GM12891 (cell line): ENCODE measurements at regions not wholly inside any gene's neighbourhood (a gene's known extent, or its start where the extent isn't known, plus 50 kb on each side); places are given as distances from the start of the nearest gene placed in this dataset.

Experiments used
- DNase-seq: peaks from one replicate; pipeline ENCODE4 v3.0.0; 2011; ENCODE audit warnings: low spot score; ENCODE audit not compliant: insufficient read length
- FAIRE-seq: peaks from 2 replicates; lab custom pipeline; 2011; peaks lifted over from hg19 to GRCh38; lab: Jason Lieb, UNC
- PAX5 ChIP-seq: IDR thresholded peaks from 2 replicates; pipeline ENCODE4 v1.6.1; 2011; ENCODE audit warnings: low read length, moderate library complexity, mild to moderate bottlenecking; ENCODE audit not compliant: insufficient read depth, severe bottlenecking
- POLR2A ChIP-seq: IDR thresholded peaks from 2 replicates; pipeline ENCODE4 v1.6.1; 2011; ENCODE audit warnings: low read depth, low read length, control low read depth
- POLR2AphosphoS5 ChIP-seq: IDR thresholded peaks from 2 replicates; pipeline ENCODE4 v1.6.1; 2011; ENCODE audit warnings: low read depth, low read length, control low read depth
- POU2F2 ChIP-seq: IDR thresholded peaks from 2 replicates; pipeline ENCODE4 v1.6.1; 2011; ENCODE audit warnings: low read depth, mild to moderate bottlenecking, control low read depth, low read length, moderate library complexity
- SPI1 ChIP-seq: IDR thresholded peaks from 2 replicates; pipeline ENCODE4 v1.6.1; 2011; ENCODE audit warnings: low read depth, low read length, control low read depth
- TAF1 ChIP-seq: IDR thresholded peaks from 2 replicates; pipeline ENCODE4 v1.6.1; 2011; ENCODE audit warnings: low read depth, low read length, control low read depth

GRCh38 chr13:80591976-80592740, 251.2 kb upstream of the SPRY2 start:
- TF ChIP-seq POLR2AphosphoS5 (no peak), SPI1 (no peak), PAX5 (no peak), TAF1 (no peak), POLR2A (no peak)
- DNase-seq (no peak), FAIRE-seq (no peak)

- FAIRE-seq, result no peak
- TF ChIP-seq TAF1 (no peak), PAX5 (no peak)
Measured at GRCh38 chr13:80590551-80590950, 249.6 kb upstream of the SPRY2 start.

DNA sequence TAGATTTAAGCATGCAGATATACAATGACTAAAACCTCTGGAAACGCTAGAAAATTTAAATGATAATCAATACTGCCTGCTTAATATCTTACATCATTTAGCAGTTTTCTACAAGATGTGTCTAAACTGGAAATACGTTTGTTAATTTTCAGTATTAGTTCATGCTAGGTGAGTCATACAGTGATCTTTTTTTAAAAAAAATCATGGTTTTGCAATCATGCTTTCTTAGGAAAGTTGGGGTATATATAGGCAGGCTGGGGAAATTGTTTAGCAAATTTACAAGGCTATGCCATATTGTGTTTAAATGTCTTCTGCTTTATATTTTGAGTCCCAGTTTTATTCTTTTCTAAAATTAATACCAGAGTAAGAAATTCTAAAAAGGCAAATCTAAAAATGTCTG, 245.4 kb upstream of the SPRY2 start:
- FAIRE-seq (no peak), DNase-seq (no peak)
- TF ChIP-seq POLR2AphosphoS5 (no peak), SPI1 (no peak), TAF1 (no peak), PAX5 (no peak), POU2F2 (no peak), POLR2A (no peak)

More at GRCh38 chr13:80590551-80590950, 249.6 kb upstream of the SPRY2 start:
- DNase-seq, result no peak

- DNase-seq (no peak), FAIRE-seq (no peak)
- TF ChIP-seq POU2F2 (no peak), PAX5 (no peak), SPI1 (no peak), POLR2A (no peak), POLR2AphosphoS5 (no peak), TAF1 (no peak)
Measured at GRCh38 chr13:80585531-80585930, 244.6 kb upstream of the SPRY2 start.

GRCh38 chr13:80584785-80585184, 243.9 kb upstream of the SPRY2 start:
- no peak for TF ChIP-seq SPI1
- no peak for TF ChIP-seq POLR2AphosphoS5
- TF ChIP-seq POLR2A, result no peak
- TF ChIP-seq TAF1, result no peak
- FAIRE-seq (no peak), DNase-seq (no peak)

DNA sequence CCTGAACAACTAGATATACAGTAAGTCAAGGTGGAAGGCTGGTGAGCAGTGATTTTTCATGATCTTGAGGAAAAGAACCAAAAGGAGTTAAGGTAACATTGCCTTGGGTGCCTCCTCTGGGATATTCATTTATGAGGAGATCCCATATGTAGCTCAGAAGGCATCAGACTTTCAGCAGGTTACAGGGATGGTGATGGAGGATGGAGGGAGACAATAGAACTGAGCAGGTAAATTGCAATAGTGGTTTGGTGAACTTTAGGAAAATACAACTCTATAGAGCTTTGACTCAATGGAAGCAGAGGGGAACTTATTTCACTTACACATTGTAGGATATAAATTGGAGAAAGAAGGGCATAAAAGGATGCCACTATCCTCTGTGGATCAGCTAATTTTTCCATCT, 243.4 kb upstream of the SPRY2 start:
- FAIRE-seq, result no peak
- no peak for DNase-seq
- TF ChIP-seq POU2F2 (no peak), SPI1 (no peak), PAX5 (no peak), TAF1 (no peak), POLR2AphosphoS5 (no peak), POLR2A (no peak)

- no peak for TF ChIP-seq POLR2A
- TF ChIP-seq POU2F2, result no peak
- TF ChIP-seq PAX5, result no peak
- DNase-seq (no peak), FAIRE-seq (no peak)
Measured at GRCh38 chr13:80577926-80578670, 237.2 kb upstream of the SPRY2 start.

GRCh38 chr13:80577285-80577684, 236.4 kb upstream of the SPRY2 start:
- TF ChIP-seq POU2F2 (no peak), POLR2AphosphoS5 (no peak), POLR2A (no peak), PAX5 (no peak), TAF1 (no peak), SPI1 (no peak)
- no peak for FAIRE-seq
- DNase-seq, result no peak

DNA sequence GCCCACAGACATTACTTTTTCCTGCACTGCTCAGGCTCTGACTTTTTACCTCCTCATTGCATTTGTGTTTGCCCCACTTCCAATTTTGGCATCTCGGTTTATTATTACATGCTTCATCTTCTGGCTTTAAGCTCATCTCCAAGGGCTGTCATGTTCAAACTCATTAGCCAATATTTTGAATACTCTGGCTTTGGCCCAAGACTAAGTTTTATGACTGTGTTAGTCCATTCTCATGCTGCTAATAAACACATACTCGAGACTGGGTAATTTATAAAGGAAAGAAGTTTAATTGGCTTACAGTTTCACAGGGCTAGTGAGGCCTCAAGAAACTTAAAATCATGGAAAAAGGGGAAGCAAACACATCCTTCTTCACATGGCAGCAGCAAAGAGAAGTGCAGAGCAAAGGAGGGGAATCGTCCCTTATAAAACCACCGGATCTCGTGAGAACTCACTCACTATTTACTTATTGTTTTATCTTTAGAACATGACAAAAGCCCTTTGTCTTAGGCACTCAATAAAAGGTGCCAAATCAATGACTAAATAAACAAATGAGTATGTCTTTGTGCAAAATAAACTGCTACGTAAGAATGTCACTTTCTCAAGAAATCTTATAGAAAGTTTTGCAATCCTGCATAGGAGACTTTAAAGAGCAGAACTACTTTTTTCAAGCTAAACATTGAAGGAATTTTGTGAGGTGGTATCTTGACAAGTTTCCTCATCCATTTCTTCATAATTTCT, 233.4 kb upstream of the SPRY2 start:
- FAIRE-seq (no peak), DNase-seq (no peak)
- TF ChIP-seq POU2F2 (no peak), TAF1 (no peak), SPI1 (no peak), PAX5 (no peak), POLR2AphosphoS5 (no peak), POLR2A (no peak)

- DNase-seq, result no peak
- no peak for TF ChIP-seq TAF1
- TF ChIP-seq POLR2A, result no peak
- TF ChIP-seq POLR2AphosphoS5, result no peak
- no peak for TF ChIP-seq POU2F2
- TF ChIP-seq PAX5, result no peak
- no peak for FAIRE-seq
Measured at GRCh38 chr13:80572923-80573316, 232.0 kb upstream of the SPRY2 start.
